Fibroblast of mammary gland (primary cell): ENCODE measurements at regions not wholly inside any gene's neighbourhood (a gene's known extent, or its start where the extent isn't known, plus 50 kb on each side); places are given as distances from the start of the nearest gene placed in this dataset.

Source experiments
- DNase-seq: peaks from one replicate; pipeline ENCODE4 v3.0.0-alpha.2; 2010; ENCODE audit warnings: low read depth
- H3K4me3 ChIP-seq: 2 replicates; pipeline ENCODE4 v1.5.1; 2011; ENCODE audit warnings: low read depth, mild to moderate bottlenecking, low read length, moderate library complexity; ENCODE audit not compliant: control insufficient read depth
- CTCF ChIP-seq: conservative IDR thresholded peaks from 2 replicates; pipeline ENCODE4 v1.5.1; 2011; ENCODE audit warnings: low read depth, low read length, inconsistent platforms; ENCODE audit not compliant: control insufficient read depth, insufficient read depth

- no peak overlapping the region for H3K4me3 ChIP-seq
- TF ChIP-seq CTCF = no peak
- no peak for DNase-seq
Observed at GRCh38 chr1:30036229-30036547, 687.2 kb downstream of the MATN1 start.

- no peak overlapping the region for H3K4me3 ChIP-seq
- no peak for TF ChIP-seq CTCF
- no peak for DNase-seq
Observed at GRCh38 chr1:30035522-30036228, 687.7 kb downstream of the MATN1 start.

GRCh38 chr1:30034627-30035521, 688.5 kb downstream of the MATN1 start:
- no peak overlapping the region for H3K4me3 ChIP-seq
- no peak for TF ChIP-seq CTCF
- peak; percentile 10 for DNase-seq

GRCh38 chr1:30034105-30034626, 689.2 kb downstream of the MATN1 start:
- DNase-seq = no peak
- H3K4me3 ChIP-seq = no peak overlapping the region
- no peak for TF ChIP-seq CTCF

GRCh38 chr1:30033256-30034104, 689.9 kb downstream of the MATN1 start:
- no peak overlapping the region for H3K4me3 ChIP-seq
- no peak for TF ChIP-seq CTCF
- no peak for DNase-seq

- no peak overlapping the region for H3K4me3 ChIP-seq
- DNase-seq = no peak
- no peak for TF ChIP-seq CTCF
Observed at GRCh38 chr1:30032302-30032701, 691.1 kb downstream of the MATN1 start.
